Retinal pigment epithelial cell (primary cell): ENCODE measurements at regions not wholly inside any gene's neighbourhood (a gene's known extent, or its start where the extent isn't known, plus 50 kb on each side); places are given as distances from the start of the nearest gene placed in this dataset.

Source experiments
- DNase-seq: peaks from one replicate; pipeline ENCODE4 v3.0.0-alpha.2; 2010; ENCODE audit warnings: low read depth
- H3K4me3 ChIP-seq: 2 replicates; pipeline ENCODE4 v1.5.1; 2011; ENCODE audit warnings: mild to moderate bottlenecking, low read length, control low read depth, moderate library complexity
- CTCF ChIP-seq: conservative IDR thresholded peaks from 2 replicates; pipeline ENCODE4 v1.5.1; 2011; ENCODE audit warnings: low read depth, low read length, control low read depth, inconsistent platforms

- DNase-seq, result no peak
- H3K4me3 ChIP-seq, result no peak overlapping the region
- no peak for TF ChIP-seq CTCF
Observed at GRCh38 chr16:73140929-73141328, 93.0 kb upstream of the ZFHX3 start.

- no peak for DNase-seq
- H3K4me3 ChIP-seq, result no peak overlapping the region
- TF ChIP-seq CTCF, result no peak
Observed at GRCh38 chr16:73131156-73131862, 83.4 kb upstream of the ZFHX3 start.

- DNase-seq, result no peak
- no peak for TF ChIP-seq CTCF
- no peak overlapping the region for H3K4me3 ChIP-seq
Observed at GRCh38 chr16:73129455-73129854, 81.5 kb upstream of the ZFHX3 start.

- DNase-seq, result no peak
Observed at GRCh38 chr16:73126525-73126853, 78.6 kb upstream of the ZFHX3 start.

DNA sequence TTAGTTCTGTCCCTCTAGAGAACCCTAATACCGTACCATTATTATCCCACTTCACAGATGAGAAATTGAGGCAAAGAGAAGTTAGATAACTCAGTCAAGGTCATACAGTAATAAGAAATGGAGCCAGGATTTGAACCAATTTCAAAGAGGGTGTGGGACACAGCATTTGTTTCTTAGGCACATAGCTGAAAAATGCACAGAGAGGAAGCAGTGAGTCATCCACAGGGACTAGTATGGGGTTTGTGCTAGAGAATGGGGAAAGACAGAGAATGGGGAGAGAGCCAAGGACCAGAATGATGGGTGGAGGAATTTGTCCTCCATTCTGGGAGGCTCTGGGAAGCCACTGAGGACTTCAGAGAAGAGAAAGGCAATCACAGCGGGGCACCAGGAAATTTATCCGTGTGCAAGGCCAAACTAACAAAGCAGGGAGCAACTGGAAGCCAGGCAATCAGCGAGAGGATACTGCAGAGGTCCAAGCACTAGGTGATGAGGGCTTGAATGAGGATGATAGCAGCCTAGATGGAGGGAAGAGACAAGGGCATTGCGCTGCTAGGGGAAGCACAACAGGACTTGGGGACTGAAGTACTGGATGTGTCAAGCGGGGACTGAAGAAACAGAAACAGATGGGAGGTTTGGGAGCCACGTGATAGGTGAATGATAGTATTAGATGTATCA, 78.1 kb upstream of the ZFHX3 start:
- H3K4me3 ChIP-seq, result no peak overlapping the region
- TF ChIP-seq CTCF, result no peak
- DNase-seq, result no peak

More at GRCh38 chr16:73126525-73126853, 78.6 kb upstream of the ZFHX3 start:
- no peak overlapping the region for H3K4me3 ChIP-seq
- no peak for TF ChIP-seq CTCF

GRCh38 chr16:73124665-73125375, 76.9 kb upstream of the ZFHX3 start:
- TF ChIP-seq CTCF, result no peak
- no peak for DNase-seq

More at GRCh38 chr16:73124665-73125375, 76.9 kb upstream of the ZFHX3 start:
- no peak overlapping the region for H3K4me3 ChIP-seq
